A673 (cell line): ENCODE measurements at regions not wholly inside any gene's neighbourhood (a gene's known extent, or its start where the extent isn't known, plus 50 kb on each side); places are given as distances from the start of the nearest gene placed in this dataset.

Experiments used
- BruUV-seq: library from RNA; stranded (reverse); fragments of 400-500 nt; replicated peaks from 2 replicates; lab custom pipeline; 2021; lab: Mats Ljungman, UMichigan
- CTCF ChIA-PET: fragments of 300-600 bp; sonication (Branson Sonifier 250); formaldehyde crosslinking; loops from one replicate; lab custom pipeline; 2022; ENCODE audit warnings: antibody characterized with exemption; lab: Charles Lee
- POLR2A ChIA-PET: fragments of 300-600 bp; sonication (Branson Sonifier 250); formaldehyde crosslinking; loops from one replicate; lab custom pipeline; 2022; ENCODE audit warnings: antibody characterized with exemption; ENCODE audit not compliant: low non-redundant PET; lab: Charles Lee
- DNase-seq: peaks from one replicate; pipeline ENCODE4 v3.0.0-alpha.2; 2015; ENCODE audit warnings: low spot score
- H3K27ac ChIP-seq: fragments of 200-600 bp; sonication (generic); 2 replicates; pipeline ENCODE4 v1.5.1; 2016; ENCODE audit warnings: mixed run types, low read depth, mild to moderate bottlenecking, mixed read lengths, antibody characterized with exemption, low read length; ENCODE audit not compliant: poor library complexity, severe bottlenecking
- H3K27me3 ChIP-seq: fragments of 200-600 bp; sonication (generic); replicated peaks from 2 replicates; pipeline ENCODE4 v1.6.1; 2017; ENCODE audit warnings: mixed run types, low read depth, mild to moderate bottlenecking, mixed read lengths, antibody characterized with exemption, low read length; ENCODE audit not compliant: insufficient read depth, poor library complexity
- H3K36me3 ChIP-seq: fragments of 200-600 bp; sonication (generic); 2 replicates; pipeline ENCODE4 v1.6.1; 2016; ENCODE audit warnings: mixed run types, mild to moderate bottlenecking, mixed read lengths, antibody characterized with exemption, low read length; ENCODE audit not compliant: insufficient read depth, poor library complexity, severe bottlenecking
- H3K4me1 ChIP-seq: fragments of 200-600 bp; sonication (generic); 2 replicates; pipeline ENCODE4 v1.6.1; 2017; ENCODE audit warnings: mixed run types, mild to moderate bottlenecking, mixed read lengths, antibody characterized with exemption, low read length; ENCODE audit not compliant: insufficient read depth, poor library complexity, severe bottlenecking
- H3K4me3 ChIP-seq: fragments of 200-600 bp; sonication (generic); 2 replicates; pipeline ENCODE4 v1.5.1; 2016; ENCODE audit warnings: low read depth, mixed run types, mild to moderate bottlenecking, mixed read lengths, low read length; ENCODE audit not compliant: poor library complexity, severe bottlenecking
- H3K9me3 ChIP-seq: fragments of 200-600 bp; sonication (generic); 2 replicates; pipeline ENCODE4 v1.6.1; 2016; ENCODE audit warnings: mixed run types, low read depth, mild to moderate bottlenecking, mixed read lengths, antibody characterized with exemption, low read length; ENCODE audit not compliant: poor library complexity, severe bottlenecking
- CTCF ChIP-seq: fragments of 300-800, 200-600 bp; sonication (generic); conservative IDR thresholded peaks from 2 replicates; pipeline ENCODE4 v1.5.1; 2017; ENCODE audit warnings: low read depth, mild to moderate bottlenecking, antibody characterized with exemption, low read length, moderate library complexity, mixed read lengths
- EZH2 ChIP-seq: fragments of 200-600 bp; sonication (generic); IDR thresholded peaks from 2 replicates; pipeline ENCODE4 v1.6.1; 2017; ENCODE audit warnings: borderline replicate concordance, low read depth, mild to moderate bottlenecking, mixed read lengths, antibody characterized with exemption, low read length; ENCODE audit not compliant: poor library complexity, severe bottlenecking
- intact Hi-C: fragments of 100-400 bp; cut with micrococcal nuclease; formaldehyde crosslinking; loops from one replicate; pipeline ENCODE4 v1.10.0; 2022; ENCODE audit not compliant: unreplicated experiment

DNA sequence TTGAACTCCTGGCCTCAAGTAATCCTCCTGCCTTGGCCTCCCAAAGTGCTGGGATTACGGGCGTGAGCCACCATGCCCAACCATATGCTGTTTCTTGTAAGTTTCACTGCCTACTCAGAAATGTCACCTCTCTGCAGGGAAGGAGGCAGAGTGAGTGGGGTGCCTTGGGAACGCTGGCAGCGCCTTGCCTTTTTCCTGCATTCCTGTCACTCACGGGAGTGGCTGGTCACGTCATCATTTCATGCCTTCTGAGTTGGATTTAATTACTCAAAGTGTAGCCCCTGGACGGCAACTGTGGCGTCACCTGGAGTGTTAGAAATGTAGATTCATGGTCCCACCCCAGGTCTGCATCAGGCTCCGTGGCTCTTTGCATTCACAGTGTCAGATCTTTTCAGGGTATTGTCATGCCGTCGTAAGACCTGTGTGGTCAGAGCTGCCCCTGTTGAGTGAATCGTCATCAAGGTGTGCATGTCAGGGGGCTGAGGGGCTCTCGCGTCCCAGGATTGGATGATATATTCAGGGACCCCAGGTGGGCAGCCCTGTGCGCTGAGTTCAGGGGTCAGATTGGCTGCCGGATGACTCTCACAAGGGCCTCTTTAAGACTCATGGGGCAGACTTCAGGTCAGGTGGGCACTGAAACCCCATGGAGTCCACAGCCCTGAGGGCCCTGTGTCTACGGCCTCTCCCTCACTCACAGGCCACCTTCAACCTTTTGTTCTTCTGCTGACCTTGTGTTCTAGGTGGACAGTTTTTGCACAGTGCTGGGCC, 65.9 kb upstream of the KLHL25 start:
- intact Hi-C loops = loop anchor here (10.0 kb wide), 1 partner anchor 224 kb away; no protein-coding TSS in a partner anchor
- H3K36me3 ChIP-seq = no peaks in the 10 kb centered on the region
- no peak overlapping the region for H3K4me3 ChIP-seq
- no peaks in the 10 kb centered on the region for H3K4me1 ChIP-seq
- peaks cover 19% of the 10 kb centered on the region for H3K27me3 ChIP-seq
- BruUV-seq = no TSS peak
- no peaks in the 10 kb centered on the region for H3K9me3 ChIP-seq
- POLR2A ChIA-PET = no interaction called here
- H3K27ac ChIP-seq = no peak overlapping the region
- TF ChIP-seq CTCF (no peak), EZH2 (no peak)
- CTCF ChIA-PET = no interaction called here
- no peak for DNase-seq

DNA sequence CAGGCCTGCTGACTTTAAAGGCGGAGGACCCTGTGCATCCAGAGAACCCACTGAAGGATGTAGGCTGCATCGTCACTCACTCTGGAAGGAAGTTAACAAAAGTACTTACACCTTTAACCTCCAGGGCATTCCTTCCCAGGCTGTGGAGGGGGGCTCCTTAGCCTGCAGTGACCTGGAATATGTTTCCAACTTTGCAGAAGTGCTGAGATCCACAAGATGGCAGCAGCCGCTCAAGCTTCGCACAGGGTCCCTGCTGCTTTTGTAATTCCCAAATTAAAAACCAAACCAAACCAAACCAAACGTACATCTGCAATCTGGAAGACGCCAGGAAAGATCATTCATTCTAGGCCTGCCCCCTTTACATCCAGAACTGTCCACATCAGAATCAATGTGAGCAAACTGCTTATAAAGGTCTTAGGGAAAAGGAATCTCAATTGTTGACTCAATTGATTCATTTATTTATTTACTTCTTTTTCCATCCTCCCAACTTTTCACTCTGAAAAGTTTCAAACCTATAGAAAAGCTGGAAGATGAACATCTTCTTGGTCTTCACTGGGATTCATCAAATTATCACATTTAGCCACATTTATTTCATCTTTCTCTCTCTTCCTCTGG, 70.5 kb upstream of the KLHL25 start:
- intact Hi-C loops = loop anchor here (5.0 to 10.0 kb wide), 4 partner anchors 220 to 1737 kb away; no protein-coding TSS in a partner anchor
- Histone ChIP-seq H3K36me3 (no peaks in the 10 kb centered on the region), H3K27me3 (peaks cover 11% of the 10 kb centered on the region), H3K4me3 (no peak overlapping the region), H3K4me1 (no peaks in the 10 kb centered on the region), H3K9me3 (no peaks in the 10 kb centered on the region), H3K27ac (no peak overlapping the region)
- DNase-seq = peak; percentile 70
- no TSS peak for BruUV-seq
- POLR2A ChIA-PET = no interaction called here
- CTCF ChIA-PET = interaction anchor here (1.0 kb wide), 1 partner anchor 878 kb away, joined by 3 read pairs; no protein-coding TSS in a partner anchor
- peak; percentile 90 for TF ChIP-seq CTCF
- TF ChIP-seq EZH2 = no peak

GRCh38 chr15:85867250-85867649, 72.5 kb upstream of the KLHL25 start:
- no peak for DNase-seq
- intact Hi-C loops = loop anchor here (5.0 to 10.0 kb wide), 4 partner anchors 218 to 1735 kb away; no protein-coding TSS in a partner anchor
- H3K27ac ChIP-seq = no peak overlapping the region
- no peaks in the 10 kb centered on the region for H3K9me3 ChIP-seq
- no TSS peak for BruUV-seq
- no peak for TF ChIP-seq EZH2
- TF ChIP-seq CTCF = no peak
- no peaks in the 10 kb centered on the region for H3K4me1 ChIP-seq
- POLR2A ChIA-PET = no interaction called here
- no peak overlapping the region for H3K4me3 ChIP-seq
- CTCF ChIA-PET = no interaction called here
- H3K36me3 ChIP-seq = no peaks in the 10 kb centered on the region
- H3K27me3 ChIP-seq = peaks cover 11% of the 10 kb centered on the region
